ENCODE measurements at regions not wholly inside any gene's neighbourhood (a gene's known extent, or its start where the extent isn't known, plus 50 kb on each side); places are given as distances from the start of the nearest gene placed in this dataset.
A peak's percentile ranks its signal among the peaks of the same experiment; 100 is the strongest.

- no peaks in the 10 kb centered on the region for H3K27me3 ChIP-seq (ENCODE audit: control insufficient read depth, insufficient read depth, low read length)
- H3K9ac ChIP-seq (ENCODE audit: low read depth, low read length), result no peak overlapping the region
- no peak overlapping the region for H3K27ac ChIP-seq (ENCODE audit: low read depth, low read length)
- H3K36me3 ChIP-seq (ENCODE audit: control insufficient read depth, insufficient read depth, low read length), result no peaks in the 10 kb centered on the region
- H3K9me3 ChIP-seq (ENCODE audit: control insufficient read depth, insufficient read depth, low read length), result no peaks in the 10 kb centered on the region
- H3K4me1 ChIP-seq (ENCODE audit: control insufficient read depth, insufficient read depth, low read length), result no peaks in the 10 kb centered on the region
- H3K4me3 ChIP-seq (ENCODE audit: low read depth, low read length), result no peak overlapping the region
These were observed 175.3 kb downstream of the PLPP3 start for GRCh38 chr1:56404066-56404465.

GRCh38 chr1:56403321-56403720 is 176.0 kb downstream of the PLPP3 start:
- Histone ChIP-seq H3K27me3 (ENCODE audit: control insufficient read depth, insufficient read depth, low read length) (no peaks in the 10 kb centered on the region), H3K9ac (ENCODE audit: low read depth, low read length) (no peak overlapping the region), H3K4me3 (ENCODE audit: low read depth, low read length) (no peak overlapping the region), H3K36me3 (ENCODE audit: control insufficient read depth, insufficient read depth, low read length) (no peaks in the 10 kb centered on the region), H3K27ac (ENCODE audit: low read depth, low read length) (no peak overlapping the region), H3K9me3 (ENCODE audit: control insufficient read depth, insufficient read depth, low read length) (no peaks in the 10 kb centered on the region), H3K4me1 (ENCODE audit: control insufficient read depth, insufficient read depth, low read length) (no peaks in the 10 kb centered on the region)

- Histone ChIP-seq H3K9me3 (ENCODE audit: control insufficient read depth, insufficient read depth, low read length) (no peaks in the 10 kb centered on the region), H3K27me3 (ENCODE audit: control insufficient read depth, insufficient read depth, low read length) (no peaks in the 10 kb centered on the region), H3K4me1 (ENCODE audit: control insufficient read depth, insufficient read depth, low read length) (no peaks in the 10 kb centered on the region), H3K9ac (ENCODE audit: low read depth, low read length) (no peak overlapping the region), H3K27ac (ENCODE audit: low read depth, low read length) (no peak overlapping the region), H3K4me3 (ENCODE audit: low read depth, low read length) (no peak overlapping the region), H3K36me3 (ENCODE audit: control insufficient read depth, insufficient read depth, low read length) (no peaks in the 10 kb centered on the region)
These were observed 178.2 kb downstream of the PLPP3 start for GRCh38 chr1:56401191-56401590.

DNA sequence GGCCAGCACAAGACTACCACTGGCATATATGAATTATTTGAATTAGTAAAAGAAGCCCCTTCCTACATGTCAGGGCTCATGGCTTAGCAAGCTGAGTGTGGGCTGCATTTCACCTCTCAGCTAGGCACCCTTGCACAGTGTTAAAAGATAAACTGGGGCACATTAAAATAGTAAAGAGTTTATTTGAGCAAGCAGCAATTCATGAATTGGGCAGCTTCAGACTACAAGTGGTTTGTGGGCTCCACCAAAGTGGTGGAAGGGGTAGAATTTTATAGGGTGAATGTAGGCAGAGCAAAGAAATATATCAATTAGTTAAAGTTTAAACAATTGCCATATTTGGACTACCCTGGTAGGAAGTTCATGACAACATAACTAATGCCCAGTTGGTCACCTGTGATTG is 178.8 kb downstream of the PLPP3 start:
- H3K27me3 ChIP-seq (ENCODE audit: control insufficient read depth, insufficient read depth, low read length), result no peaks in the 10 kb centered on the region
- no peak overlapping the region for H3K9ac ChIP-seq (ENCODE audit: low read depth, low read length)
- H3K4me1 ChIP-seq (ENCODE audit: control insufficient read depth, insufficient read depth, low read length), result no peaks in the 10 kb centered on the region
- H3K4me3 ChIP-seq (ENCODE audit: low read depth, low read length), result no peak overlapping the region
- H3K36me3 ChIP-seq (ENCODE audit: control insufficient read depth, insufficient read depth, low read length), result no peaks in the 10 kb centered on the region
- no peak overlapping the region for H3K27ac ChIP-seq (ENCODE audit: low read depth, low read length)
- no peaks in the 10 kb centered on the region for H3K9me3 ChIP-seq (ENCODE audit: control insufficient read depth, insufficient read depth, low read length)

DNA sequence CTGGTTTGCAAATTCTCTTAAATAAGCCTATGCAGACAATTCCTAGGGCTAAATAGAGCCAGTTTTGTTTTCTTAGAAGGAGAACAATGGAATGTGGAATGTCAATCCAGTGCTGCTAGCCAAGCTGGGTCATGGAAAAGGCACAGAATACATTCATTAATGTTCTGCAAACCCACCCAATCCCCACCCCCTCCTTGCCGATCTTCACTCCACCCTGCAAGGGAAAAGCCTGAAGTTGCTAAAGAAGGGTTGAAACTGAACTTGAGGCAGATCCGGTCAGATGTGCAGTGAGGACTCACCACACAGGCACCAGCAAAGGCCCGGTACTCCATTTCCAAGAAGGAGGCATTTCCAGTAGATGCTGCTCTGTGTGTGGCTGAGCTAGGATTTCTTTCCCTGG is 179.6 kb downstream of the PLPP3 start:
- Histone ChIP-seq H3K36me3 (ENCODE audit: control insufficient read depth, insufficient read depth, low read length) (no peaks in the 10 kb centered on the region), H3K4me3 (ENCODE audit: low read depth, low read length) (no peak overlapping the region), H3K27ac (ENCODE audit: low read depth, low read length) (no peak overlapping the region), H3K9ac (ENCODE audit: low read depth, low read length) (no peak overlapping the region), H3K9me3 (ENCODE audit: control insufficient read depth, insufficient read depth, low read length) (no peaks in the 10 kb centered on the region), H3K4me1 (ENCODE audit: control insufficient read depth, insufficient read depth, low read length) (no peaks in the 10 kb centered on the region), H3K27me3 (ENCODE audit: control insufficient read depth, insufficient read depth, low read length) (no peaks in the 10 kb centered on the region)

DNA sequence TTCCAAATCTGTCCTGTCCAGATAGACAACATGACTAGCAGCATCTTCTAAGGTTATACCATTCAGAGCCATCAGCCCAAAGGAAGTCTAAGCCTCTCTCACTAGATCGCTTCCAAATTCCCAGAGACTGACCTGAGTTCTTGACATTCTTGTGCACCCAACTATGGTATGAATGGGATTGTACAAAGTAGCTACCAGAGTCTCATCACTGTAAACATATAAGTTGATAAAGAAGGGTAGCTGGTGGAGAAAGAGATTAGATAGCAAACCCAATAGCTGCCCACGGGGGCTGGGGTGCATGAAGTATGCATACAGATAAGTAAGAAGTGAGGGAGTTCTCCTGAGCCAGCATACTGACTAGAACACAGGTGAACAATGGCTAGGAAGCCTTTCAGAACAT is 180.0 kb downstream of the PLPP3 start:
- Histone ChIP-seq H3K9ac (ENCODE audit: low read depth, low read length) (no peak overlapping the region), H3K36me3 (ENCODE audit: control insufficient read depth, insufficient read depth, low read length) (no peaks in the 10 kb centered on the region), H3K4me1 (ENCODE audit: control insufficient read depth, insufficient read depth, low read length) (no peaks in the 10 kb centered on the region), H3K9me3 (ENCODE audit: control insufficient read depth, insufficient read depth, low read length) (no peaks in the 10 kb centered on the region), H3K27ac (ENCODE audit: low read depth, low read length) (peak overlapping the region; percentile 55), H3K4me3 (ENCODE audit: low read depth, low read length) (no peak overlapping the region), H3K27me3 (ENCODE audit: control insufficient read depth, insufficient read depth, low read length) (no peaks in the 10 kb centered on the region)

DNA sequence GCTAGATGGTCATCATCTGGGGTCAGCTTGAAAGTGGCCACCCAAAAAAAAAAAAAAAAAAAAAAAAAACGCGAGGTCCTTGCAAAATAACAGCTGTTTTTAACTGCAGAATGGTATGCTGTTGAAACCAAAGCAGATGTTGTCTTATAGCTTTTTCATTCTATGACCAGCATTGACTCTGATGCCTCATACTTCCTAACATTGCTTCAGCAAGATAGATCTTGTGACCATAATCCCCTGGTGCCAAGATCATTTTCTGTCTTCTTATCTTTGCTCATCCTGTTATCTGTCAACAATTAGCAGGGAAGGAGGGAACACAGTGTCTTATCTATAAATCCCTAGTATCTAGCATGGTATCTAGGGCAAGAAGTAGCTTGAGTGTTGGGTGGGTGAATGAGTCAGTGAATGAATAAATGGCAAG is 181.5 kb downstream of the PLPP3 start:
- H3K27ac ChIP-seq (ENCODE audit: low read depth, low read length), result peak overlapping the region; percentile 69
- H3K4me3 ChIP-seq (ENCODE audit: low read depth, low read length), result no peak overlapping the region
- no peaks in the 10 kb centered on the region for H3K36me3 ChIP-seq (ENCODE audit: control insufficient read depth, insufficient read depth, low read length)
- no peaks in the 10 kb centered on the region for H3K4me1 ChIP-seq (ENCODE audit: control insufficient read depth, insufficient read depth, low read length)
- no peaks in the 10 kb centered on the region for H3K9me3 ChIP-seq (ENCODE audit: control insufficient read depth, insufficient read depth, low read length)
- no peak overlapping the region for H3K9ac ChIP-seq (ENCODE audit: low read depth, low read length)
- no peaks in the 10 kb centered on the region for H3K27me3 ChIP-seq (ENCODE audit: control insufficient read depth, insufficient read depth, low read length)

DNA sequence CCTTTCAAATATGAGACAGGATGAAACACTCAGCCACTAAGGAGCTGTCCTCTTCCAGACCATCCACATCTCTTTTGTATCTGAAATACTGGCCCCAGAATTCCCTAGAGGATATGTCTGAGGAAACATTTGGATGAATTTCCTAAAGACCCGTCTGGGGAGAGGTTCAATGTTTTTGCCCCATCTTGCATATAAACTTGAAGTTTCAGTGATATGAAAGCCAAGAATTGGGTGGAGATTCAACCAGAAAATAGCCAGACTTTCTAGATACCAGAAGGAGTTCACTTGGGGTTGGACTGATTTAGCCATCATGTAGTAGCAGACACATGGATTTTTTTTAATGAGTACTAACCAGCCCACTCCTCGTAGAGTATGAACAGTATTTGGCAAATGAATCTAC is 182.0 kb downstream of the PLPP3 start:
- Histone ChIP-seq H3K4me3 (ENCODE audit: low read depth, low read length) (no peak overlapping the region), H3K9ac (ENCODE audit: low read depth, low read length) (no peak overlapping the region), H3K27ac (ENCODE audit: low read depth, low read length) (peak overlapping the region; percentile 69), H3K9me3 (ENCODE audit: control insufficient read depth, insufficient read depth, low read length) (no peaks in the 10 kb centered on the region), H3K36me3 (ENCODE audit: control insufficient read depth, insufficient read depth, low read length) (no peaks in the 10 kb centered on the region), H3K27me3 (ENCODE audit: control insufficient read depth, insufficient read depth, low read length) (no peaks in the 10 kb centered on the region), H3K4me1 (ENCODE audit: control insufficient read depth, insufficient read depth, low read length) (no peaks in the 10 kb centered on the region)

GRCh38 chr1:56396581-56396980 is 182.8 kb downstream of the PLPP3 start:
- no peaks in the 10 kb centered on the region for H3K36me3 ChIP-seq (ENCODE audit: control insufficient read depth, insufficient read depth, low read length)
- peak overlapping the region; percentile 40 for H3K27ac ChIP-seq (ENCODE audit: low read depth, low read length)
- no peaks in the 10 kb centered on the region for H3K27me3 ChIP-seq (ENCODE audit: control insufficient read depth, insufficient read depth, low read length)
- no peaks in the 10 kb centered on the region for H3K4me1 ChIP-seq (ENCODE audit: control insufficient read depth, insufficient read depth, low read length)
- H3K4me3 ChIP-seq (ENCODE audit: low read depth, low read length), result no peak overlapping the region
- no peaks in the 10 kb centered on the region for H3K9me3 ChIP-seq (ENCODE audit: control insufficient read depth, insufficient read depth, low read length)
- H3K9ac ChIP-seq (ENCODE audit: low read depth, low read length), result no peak overlapping the region

GRCh38 chr1:56395776-56396175 is 183.6 kb downstream of the PLPP3 start:
- H3K27ac ChIP-seq (ENCODE audit: low read depth, low read length), result no peak overlapping the region
- no peaks in the 10 kb centered on the region for H3K36me3 ChIP-seq (ENCODE audit: control insufficient read depth, insufficient read depth, low read length)
- peaks cover 5% of the 10 kb centered on the region for H3K4me1 ChIP-seq (ENCODE audit: control insufficient read depth, insufficient read depth, low read length)
- no peaks in the 10 kb centered on the region for H3K27me3 ChIP-seq (ENCODE audit: control insufficient read depth, insufficient read depth, low read length)
- H3K4me3 ChIP-seq (ENCODE audit: low read depth, low read length), result no peak overlapping the region
- H3K9me3 ChIP-seq (ENCODE audit: control insufficient read depth, insufficient read depth, low read length), result no peaks in the 10 kb centered on the region
- H3K9ac ChIP-seq (ENCODE audit: low read depth, low read length), result no peak overlapping the region

DNA sequence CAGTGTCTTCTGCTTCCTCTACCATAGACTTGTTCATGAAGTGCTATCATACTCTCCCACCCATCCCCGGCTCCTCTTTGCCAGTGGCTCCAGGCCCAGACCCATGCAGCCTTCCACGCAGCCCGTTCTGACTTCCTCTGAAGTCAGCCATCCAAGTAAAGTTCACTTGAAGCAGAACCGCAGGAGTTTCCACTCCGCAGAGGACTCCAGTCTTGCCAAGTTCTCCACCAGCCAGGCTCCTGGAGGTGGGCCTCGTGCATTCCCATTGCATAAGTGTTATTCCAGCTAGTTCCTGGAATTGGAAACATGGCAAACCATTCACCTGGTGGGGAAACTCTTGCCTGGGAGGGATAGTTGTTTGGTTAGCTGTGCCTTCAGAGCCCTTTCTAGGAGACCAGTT is 185.1 kb downstream of the PLPP3 start:
- Histone ChIP-seq H3K4me1 (ENCODE audit: control insufficient read depth, insufficient read depth, low read length) (peaks cover 12% of the 10 kb centered on the region), H3K27me3 (ENCODE audit: control insufficient read depth, insufficient read depth, low read length) (no peaks in the 10 kb centered on the region), H3K9me3 (ENCODE audit: control insufficient read depth, insufficient read depth, low read length) (no peaks in the 10 kb centered on the region), H3K4me3 (ENCODE audit: low read depth, low read length) (no peak overlapping the region), H3K9ac (ENCODE audit: low read depth, low read length) (no peak overlapping the region), H3K27ac (ENCODE audit: low read depth, low read length) (no peak overlapping the region), H3K36me3 (ENCODE audit: control insufficient read depth, insufficient read depth, low read length) (no peaks in the 10 kb centered on the region)

All from HUES48 (cell line).